ENCODE measurements at regions not wholly inside any gene's neighbourhood (a gene's known extent, or its start where the extent isn't known, plus 50 kb on each side); places are given as distances from the start of the nearest gene placed in this dataset.

GRCh38 chr4:144280688-144281087 lies 140.2 kb upstream of the GYPA start:
- H3K4me1 ChIP-seq: no peaks in the 10 kb centered on the region
- H3K27me3 ChIP-seq: no peaks in the 10 kb centered on the region
- no peaks in the 10 kb centered on the region for H3K36me3 ChIP-seq
- no peak overlapping the region for H3K27ac ChIP-seq
- no peaks in the 10 kb centered on the region for H3K9me3 ChIP-seq
- H3K4me3 ChIP-seq: no peak overlapping the region
- TF ChIP-seq POLR2AphosphoS5 (IDR thresholded peaks at IDR 0.05): no peak
- TF ChIP-seq CTCF (IDR thresholded peaks at IDR 0.05): no peak
- TF ChIP-seq EP300 (IDR thresholded peaks at IDR 0.05): no peak
- no peak for TF ChIP-seq POLR2A (IDR thresholded peaks at IDR 0.05)
- ATAC-seq: no peak

- no peaks in the 10 kb centered on the region for H3K9me3 ChIP-seq
- H3K4me3 ChIP-seq: no peak overlapping the region
- 74 to 75% methylated on average over 6 of the region's 6 CpGs for WGBS, 2 donors (ENCODE audit: low coverage in 1 of 2)
- no peaks in the 10 kb centered on the region for H3K36me3 ChIP-seq
- H3K4me1 ChIP-seq: no peaks in the 10 kb centered on the region
- H3K27me3 ChIP-seq: no peaks in the 10 kb centered on the region
- no peak for ATAC-seq
- no peak overlapping the region for H3K27ac ChIP-seq
- TF ChIP-seq POLR2AphosphoS5 (IDR thresholded peaks at IDR 0.05) (no peak), POLR2A (IDR thresholded peaks at IDR 0.05) (no peak), EP300 (IDR thresholded peaks at IDR 0.05) (no peak), CTCF (IDR thresholded peaks at IDR 0.05) (no peak)
Measured at GRCh38 chr4:144283526-144283925, 143.0 kb upstream of the GYPA start.

- Histone ChIP-seq H3K27ac (no peak overlapping the region), H3K9me3 (no peaks in the 10 kb centered on the region), H3K27me3 (no peaks in the 10 kb centered on the region), H3K4me3 (no peak overlapping the region), H3K36me3 (no peaks in the 10 kb centered on the region), H3K4me1 (no peaks in the 10 kb centered on the region)
- no peak for ATAC-seq
- TF ChIP-seq CTCF (IDR thresholded peaks at IDR 0.05): no peak
- TF ChIP-seq EP300 (IDR thresholded peaks at IDR 0.05): no peak
- no peak for TF ChIP-seq POLR2AphosphoS5 (IDR thresholded peaks at IDR 0.05)
- TF ChIP-seq POLR2A (IDR thresholded peaks at IDR 0.05): no peak
Measured at GRCh38 chr4:144284026-144284425, 143.5 kb upstream of the GYPA start.

DNA sequence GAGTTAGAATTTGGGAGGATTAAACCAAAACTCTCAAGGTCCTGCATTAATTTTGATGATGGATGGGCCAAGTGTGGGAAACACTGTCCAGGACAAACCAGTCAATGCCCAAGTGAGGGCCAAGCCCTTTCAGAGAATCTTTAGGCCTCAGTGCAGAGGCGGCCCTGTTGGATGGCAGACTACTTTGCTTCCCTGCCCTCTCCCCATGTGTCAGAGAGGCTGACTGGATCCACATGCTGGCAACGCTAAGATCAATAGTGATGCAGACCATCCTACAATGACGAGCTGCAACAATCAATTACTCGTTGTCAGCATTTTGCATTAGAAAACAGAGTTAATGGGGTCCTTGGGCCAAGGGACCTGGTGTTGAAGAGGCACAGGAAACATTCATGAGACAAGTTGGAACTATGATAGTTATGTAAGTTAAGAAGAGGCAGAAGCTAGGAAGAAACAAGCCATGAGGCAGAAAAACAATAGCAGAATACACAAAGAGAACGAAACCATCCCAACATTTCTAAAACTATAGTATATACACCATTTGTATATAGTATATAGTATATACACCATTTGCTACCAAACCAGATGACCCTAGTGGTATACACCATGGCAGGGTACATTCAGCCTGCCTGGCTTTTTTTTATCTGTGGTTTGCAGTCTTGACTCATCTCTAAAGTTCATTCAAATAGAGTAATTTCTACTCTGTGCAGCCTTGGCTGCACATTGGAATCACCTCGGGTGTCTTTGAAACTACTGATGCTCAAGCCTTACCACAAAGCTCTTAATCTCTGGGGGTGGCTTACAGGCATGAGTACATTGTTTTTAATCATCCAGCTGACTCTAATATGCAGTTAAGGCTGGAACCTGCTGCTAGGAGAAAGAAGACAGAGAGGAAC lies 147.7 kb upstream of the GYPA start:
- no peaks in the 10 kb centered on the region for H3K36me3 ChIP-seq
- H3K4me1 ChIP-seq: no peaks in the 10 kb centered on the region
- H3K27ac ChIP-seq: no peak overlapping the region
- TF ChIP-seq POLR2AphosphoS5 (IDR thresholded peaks at IDR 0.05) (no peak), EP300 (IDR thresholded peaks at IDR 0.05) (no peak), CTCF (IDR thresholded peaks at IDR 0.05) (no peak), POLR2A (IDR thresholded peaks at IDR 0.05) (no peak)
- no peaks in the 10 kb centered on the region for H3K27me3 ChIP-seq
- no peak overlapping the region for H3K4me3 ChIP-seq
- no peaks in the 10 kb centered on the region for H3K9me3 ChIP-seq
- WGBS, 2 donors (ENCODE audit: low coverage in 1 of 2): 86 to 96% methylated on average over 2 to 4 of the region's 6 CpGs
- ATAC-seq: no peak
